CD4-positive, CD25-positive, alpha-beta regulatory T cell (primary cell): ENCODE measurements at regions not wholly inside any gene's neighbourhood (a gene's known extent, or its start where the extent isn't known, plus 50 kb on each side); places are given as distances from the start of the nearest gene placed in this dataset.

Experiments used
- ATAC-seq, 2 donors: fragments of 150-1000 bp; cut with Tn5 transposase; one replicate each; pipeline ENCODE4 v1.10.0; 2021; ENCODE audit warnings: low read depth in 2 of 2, moderate number of reproducible peaks in 2 of 2, moderate library complexity in 1 of 2
- DNase-seq, 3 donors: peaks; one replicate each; pipeline versions ENCODE4 v3.0.0 to v3.0.0-alpha.2; 2012 to 2022; ENCODE audit warnings: mixed read lengths in 1 of 3
- H3K27ac ChIP-seq: one replicate; pipeline ENCODE4 v1.7.0; 2013; ENCODE audit warnings: mild to moderate bottlenecking, low read length; ENCODE audit not compliant: insufficient read depth, poor library complexity, severe bottlenecking
- H3K27me3 ChIP-seq: one replicate; pipeline ENCODE4 v1.7.0; 2013; ENCODE audit warnings: low read length; ENCODE audit not compliant: control insufficient read depth, insufficient read depth
- H3K36me3 ChIP-seq: one replicate; pipeline ENCODE4 v1.7.0; 2013; ENCODE audit warnings: mild to moderate bottlenecking, low read length, moderate library complexity; ENCODE audit not compliant: control insufficient read depth, insufficient read depth
- H3K4me1 ChIP-seq: 2 replicates; pipeline ENCODE4 v1.7.0; 2013; ENCODE audit warnings: mild to moderate bottlenecking, low read length; ENCODE audit not compliant: insufficient read depth, control insufficient read depth, poor library complexity, severe bottlenecking
- H3K4me3 ChIP-seq: one replicate; pipeline ENCODE4 v1.7.0; 2013; ENCODE audit warnings: low read depth, mild to moderate bottlenecking, low read length, moderate library complexity
- H3K9me3 ChIP-seq, 2 experiments: 1 replicate in 1 of 2; 2 replicates in 1 of 2; pipeline ENCODE4 v1.7.0; 2013; ENCODE audit warnings: low read length in 2 of 2, mild to moderate bottlenecking in 1 of 2, moderate library complexity in 1 of 2; ENCODE audit not compliant: control insufficient read depth in 2 of 2
- H3K27ac Mint-ChIP-seq, 3 donors: one replicate each; pipeline ENCODE4 v1.8.0; 2020 to 2022; ENCODE audit warnings: mild to moderate bottlenecking in 3 of 3, mixed read lengths in 3 of 3, moderate library complexity in 2 of 3
- H3K27me3 Mint-ChIP-seq: one replicate; pipeline ENCODE4 v1.8.0; 2022; ENCODE audit warnings: mild to moderate bottlenecking, mixed read lengths
- H3K36me3 Mint-ChIP-seq: one replicate; pipeline ENCODE4 v1.8.0; 2020; ENCODE audit warnings: mixed read lengths
- H3K4me1 Mint-ChIP-seq, 4 donors: one replicate each; pipeline ENCODE4 v1.8.0; 2020 to 2022; ENCODE audit warnings: mixed read lengths in 4 of 4, mild to moderate bottlenecking in 1 of 4
- H3K4me3 Mint-ChIP-seq, 4 donors: one replicate each; pipeline ENCODE4 v1.8.0; 2020 to 2022; ENCODE audit warnings: mild to moderate bottlenecking in 4 of 4, mixed read lengths in 4 of 4, moderate library complexity in 3 of 4
- H3K9me3 Mint-ChIP-seq, 7 donors: one replicate each; pipeline ENCODE4 v1.8.0; 2020 to 2022; ENCODE audit warnings: mixed read lengths in 7 of 7, mild to moderate bottlenecking in 3 of 7, moderate library complexity in 2 of 7

DNA sequence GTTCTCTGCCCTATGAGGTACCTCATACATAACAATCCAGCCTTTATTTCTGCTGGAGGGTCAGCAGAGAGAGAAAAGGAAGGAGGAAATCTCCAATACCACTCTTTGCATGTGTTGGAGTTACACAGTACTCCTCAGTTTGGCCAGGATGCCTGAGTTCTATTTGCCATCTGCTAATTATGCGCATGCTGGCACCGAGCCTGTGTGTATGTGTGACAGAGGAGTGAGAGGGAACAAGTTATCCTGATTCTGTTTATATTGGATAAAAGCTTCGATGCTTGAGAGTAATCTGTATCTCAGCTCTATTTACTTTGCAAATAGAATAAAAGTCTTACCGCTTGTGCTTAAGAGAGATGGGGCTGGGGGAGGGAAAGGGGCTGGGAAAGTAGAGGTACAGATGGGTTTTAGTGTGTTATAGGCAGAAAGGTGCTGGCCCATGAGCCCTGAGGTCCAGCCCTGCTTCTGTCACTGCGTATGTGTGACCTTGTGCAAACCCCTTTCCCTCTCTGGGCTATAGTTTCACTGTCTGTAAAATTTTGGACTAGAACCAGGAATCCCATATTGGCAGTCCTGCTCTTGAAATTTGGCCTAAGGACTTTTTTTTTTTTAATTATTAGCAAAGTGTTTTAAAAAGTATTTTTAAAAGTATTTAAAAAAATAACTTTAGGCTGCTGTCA lies 54.5 kb upstream of the PLXNA2 start:
- Mint-ChIP-seq H3K27ac (no peak overlapping the region), H3K27me3 (peaks cover 19% of the 10 kb centered on the region), H3K4me3 (no peak overlapping the region), H3K4me1 (no peaks in the 10 kb centered on the region), H3K9me3 (peaks cover 0 to 2% (median 0%) of the 10 kb centered on the region in 7 donors), H3K36me3 (no peaks in the 10 kb centered on the region)
- Histone ChIP-seq H3K27ac (no peak overlapping the region), H3K9me3 (no peaks in the 10 kb centered on the region), H3K4me1 (no peaks in the 10 kb centered on the region), H3K27me3 (peaks cover 5% of the 10 kb centered on the region), H3K4me3 (no peak overlapping the region), H3K36me3 (no peaks in the 10 kb centered on the region)
- ATAC-seq = no peak
- DNase-seq = no peak

DNA sequence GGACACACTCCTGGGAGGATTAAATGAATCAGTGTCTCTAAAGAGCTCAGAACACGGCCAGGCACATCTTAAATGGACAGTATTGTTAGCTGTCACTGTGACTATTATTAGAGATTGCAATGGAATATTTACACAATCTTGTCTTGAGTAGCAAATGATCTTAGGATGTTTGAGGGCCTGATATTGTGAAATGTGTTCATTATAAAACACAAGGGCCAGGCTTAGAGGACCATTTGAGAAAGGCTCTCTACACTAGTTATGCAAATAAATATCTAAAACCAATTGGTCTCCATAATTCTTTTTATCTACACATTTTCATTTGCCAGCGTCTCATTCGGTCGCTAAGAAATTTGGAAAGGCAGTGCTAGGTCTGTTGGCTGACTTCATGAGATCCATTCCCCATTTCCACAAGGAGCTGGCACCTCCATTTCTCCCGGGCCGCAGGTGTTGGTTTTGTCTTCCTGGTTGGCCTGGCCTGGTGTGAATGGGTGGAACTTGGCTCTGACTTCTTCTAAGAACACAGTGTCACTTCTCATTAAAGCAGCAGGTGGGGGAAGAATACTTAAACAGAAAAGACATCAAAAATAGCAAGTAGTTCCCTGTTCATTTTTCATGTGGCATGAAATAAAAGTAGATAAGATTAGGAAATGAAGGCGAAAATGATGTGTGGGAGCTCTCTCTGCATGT lies 56.0 kb upstream of the PLXNA2 start:
- peaks cover 2% of the 10 kb centered on the region for H3K27me3 ChIP-seq
- H3K9me3 ChIP-seq = no peaks in the 10 kb centered on the region
- no peaks in the 10 kb centered on the region for H3K4me1 ChIP-seq
- Mint-ChIP-seq H3K36me3 (no peaks in the 10 kb centered on the region), H3K4me3 (no peak overlapping the region), H3K4me1 (no peaks in the 10 kb centered on the region), H3K27ac (no peak overlapping the region), H3K9me3 (peaks cover 0 to 4% (median 0%) of the 10 kb centered on the region in 7 donors), H3K27me3 (peaks cover 19% of the 10 kb centered on the region)
- H3K4me3 ChIP-seq = no peak overlapping the region
- H3K36me3 ChIP-seq = no peaks in the 10 kb centered on the region
- H3K27ac ChIP-seq = no peak overlapping the region
- ATAC-seq = no peak
- DNase-seq = no peak

DNA sequence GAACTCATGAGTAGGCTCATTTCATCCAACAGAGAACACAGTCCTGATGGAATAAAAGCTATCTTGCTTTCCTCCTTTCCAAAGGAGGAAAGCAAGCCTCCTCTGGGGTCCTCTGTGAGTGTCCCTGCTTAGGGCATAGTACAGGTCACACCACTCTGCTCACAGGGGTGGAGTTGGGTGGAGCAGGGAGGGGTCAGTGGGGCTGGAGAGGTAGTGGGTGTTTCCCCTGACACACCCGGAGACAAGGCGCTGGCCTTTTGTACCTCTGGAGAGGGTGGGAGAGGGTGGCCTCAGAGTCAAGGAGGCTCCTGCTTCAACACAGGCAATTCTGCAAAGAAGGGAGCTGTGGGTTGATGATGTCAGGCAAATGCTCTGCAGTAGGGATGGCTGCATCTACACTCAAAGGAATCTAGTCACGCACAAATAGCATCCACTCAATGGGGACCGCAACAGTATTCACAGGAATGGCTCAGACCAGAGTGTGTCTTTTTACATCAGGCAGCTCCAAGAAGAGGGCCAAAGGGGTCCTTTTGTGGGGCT lies 58.6 kb upstream of the PLXNA2 start:
- ATAC-seq = no peak
- H3K27ac Mint-ChIP-seq = no peak overlapping the region
- H3K27ac ChIP-seq = no peak overlapping the region

GRCh38 chr1:208303743-208304712 lies 59.8 kb upstream of the PLXNA2 start:
- no peak for DNase-seq
- Histone ChIP-seq H3K27me3 (peaks cover 2% of the 10 kb centered on the region), H3K9me3 (no peaks in the 10 kb centered on the region), H3K36me3 (no peaks in the 10 kb centered on the region), H3K4me3 (no peak overlapping the region), H3K4me1 (no peaks in the 10 kb centered on the region), H3K27ac (no peak overlapping the region)
- no peak overlapping the region for H3K27ac Mint-ChIP-seq
- H3K4me3 Mint-ChIP-seq = no peak overlapping the region
- H3K9me3 Mint-ChIP-seq = peaks cover 0 to 4% (median 0%) of the 10 kb centered on the region in 7 donors
- H3K36me3 Mint-ChIP-seq = no peaks in the 10 kb centered on the region
- no peaks in the 10 kb centered on the region for H3K4me1 Mint-ChIP-seq
- no peak for ATAC-seq
- peaks cover 4% of the 10 kb centered on the region for H3K27me3 Mint-ChIP-seq

More for the DNA sequence above, 58.6 kb upstream of the PLXNA2 start:
- Histone ChIP-seq H3K4me1 (no peaks in the 10 kb centered on the region), H3K27me3 (peaks cover 2% of the 10 kb centered on the region), H3K4me3 (no peak overlapping the region), H3K36me3 (no peaks in the 10 kb centered on the region), H3K9me3 (no peaks in the 10 kb centered on the region)
- Mint-ChIP-seq H3K4me3 (no peak overlapping the region), H3K9me3 (peaks cover 0 to 4% (median 0%) of the 10 kb centered on the region in 7 donors), H3K36me3 (no peaks in the 10 kb centered on the region), H3K27me3 (peaks cover 12% of the 10 kb centered on the region), H3K4me1 (no peaks in the 10 kb centered on the region)
- DNase-seq = no peak

DNA sequence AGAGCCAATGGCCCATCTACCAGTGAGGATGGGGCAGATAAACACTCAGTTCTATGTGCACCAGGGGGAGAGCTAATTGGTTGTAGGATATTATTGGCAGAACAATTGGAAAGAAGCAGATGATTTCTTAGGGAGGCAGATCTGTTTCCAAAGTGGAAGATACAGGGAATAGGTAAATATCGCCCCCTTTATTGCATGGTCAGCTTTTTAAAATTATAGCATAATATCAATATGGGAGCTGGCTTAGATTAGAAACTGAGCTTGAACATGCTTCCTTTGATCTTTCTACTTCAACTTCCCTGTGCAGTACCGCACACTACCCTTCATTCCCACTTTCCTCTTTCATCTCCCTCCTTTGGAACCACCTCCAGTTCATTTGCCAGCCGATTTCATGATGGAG lies 64.0 kb upstream of the PLXNA2 start:
- H3K36me3 Mint-ChIP-seq = no peaks in the 10 kb centered on the region
- DNase-seq (no peak), ATAC-seq (no peak)
- no peaks in the 10 kb centered on the region for H3K27me3 Mint-ChIP-seq
- Histone ChIP-seq H3K4me1 (no peaks in the 10 kb centered on the region), H3K36me3 (no peaks in the 10 kb centered on the region), H3K4me3 (no peak overlapping the region), H3K9me3 (no peaks in the 10 kb centered on the region), H3K27ac (no peak overlapping the region), H3K27me3 (peaks cover 2% of the 10 kb centered on the region)
- H3K4me3 Mint-ChIP-seq = no peak overlapping the region
- H3K27ac Mint-ChIP-seq = no peak overlapping the region
- no peaks in the 10 kb centered on the region for H3K4me1 Mint-ChIP-seq
- peaks cover 0 to 4% (median 0%) of the 10 kb centered on the region in 7 donors for H3K9me3 Mint-ChIP-seq

DNA sequence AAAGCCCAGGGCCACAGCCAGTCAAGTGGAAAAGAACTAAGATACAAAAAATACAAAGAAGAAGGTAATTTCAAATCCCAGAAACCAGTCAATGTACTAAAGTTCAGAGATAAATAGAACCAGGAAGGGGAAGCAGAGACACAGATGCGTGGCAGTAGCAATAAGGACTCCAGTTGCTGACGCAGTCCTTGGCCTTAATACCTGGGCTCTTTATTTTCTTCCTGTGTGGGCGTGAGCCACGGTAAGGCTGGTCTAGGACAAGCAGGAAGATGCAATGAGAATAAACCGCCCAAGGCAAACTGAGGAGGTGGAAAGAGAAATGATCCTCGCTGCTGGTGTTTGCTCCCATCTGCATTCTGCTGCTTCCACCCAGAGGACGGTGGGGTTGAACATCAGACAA lies 65.6 kb upstream of the PLXNA2 start:
- Histone ChIP-seq H3K36me3 (no peaks in the 10 kb centered on the region), H3K27me3 (peaks cover 2% of the 10 kb centered on the region), H3K27ac (no peak overlapping the region), H3K4me3 (no peak overlapping the region), H3K9me3 (no peaks in the 10 kb centered on the region), H3K4me1 (no peaks in the 10 kb centered on the region)
- ATAC-seq = no peak
- Mint-ChIP-seq H3K27ac (peak overlapping the region in 1 of 3 donors; percentile 45), H3K4me1 (no peaks in the 10 kb centered on the region), H3K4me3 (no peak overlapping the region), H3K27me3 (no peaks in the 10 kb centered on the region), H3K36me3 (no peaks in the 10 kb centered on the region), H3K9me3 (peaks cover 0 to 3% (median 0%) of the 10 kb centered on the region in 7 donors)
- DNase-seq = no peak

GRCh38 chr1:208312706-208313105 lies 68.5 kb upstream of the PLXNA2 start:
- Mint-ChIP-seq H3K9me3 (peaks cover 0 to 3% (median 0%) of the 10 kb centered on the region in 7 donors), H3K36me3 (no peaks in the 10 kb centered on the region), H3K4me3 (no peak overlapping the region), H3K4me1 (no peaks in the 10 kb centered on the region), H3K27me3 (no peaks in the 10 kb centered on the region), H3K27ac (no peak overlapping the region)
- no peaks in the 10 kb centered on the region for H3K9me3 ChIP-seq
- DNase-seq (no peak), ATAC-seq (no peak)
- no peak overlapping the region for H3K4me3 ChIP-seq
- H3K4me1 ChIP-seq = no peaks in the 10 kb centered on the region
- no peak overlapping the region for H3K27ac ChIP-seq
- H3K27me3 ChIP-seq = peaks cover 2% of the 10 kb centered on the region
- no peaks in the 10 kb centered on the region for H3K36me3 ChIP-seq
